Limb (tissue), 2 donors: ENCODE measurements at regions not wholly inside any gene's neighbourhood (a gene's known extent, or its start where the extent isn't known, plus 50 kb on each side); places are given as distances from the start of the nearest gene placed in this dataset.
"Not testable (repeated sequence)": the region's sequence is repeated elsewhere in the genome, so short reads cannot be mapped to it uniquely, and the experiment has no call there.

ENCODE experiments used
- DNase-seq, 2 donors: peaks; one replicate each; pipeline ENCODE4 v3.0.0-alpha.2; 2016; ENCODE audit errors: extremely low spot score in 2 of 2

DNA sequence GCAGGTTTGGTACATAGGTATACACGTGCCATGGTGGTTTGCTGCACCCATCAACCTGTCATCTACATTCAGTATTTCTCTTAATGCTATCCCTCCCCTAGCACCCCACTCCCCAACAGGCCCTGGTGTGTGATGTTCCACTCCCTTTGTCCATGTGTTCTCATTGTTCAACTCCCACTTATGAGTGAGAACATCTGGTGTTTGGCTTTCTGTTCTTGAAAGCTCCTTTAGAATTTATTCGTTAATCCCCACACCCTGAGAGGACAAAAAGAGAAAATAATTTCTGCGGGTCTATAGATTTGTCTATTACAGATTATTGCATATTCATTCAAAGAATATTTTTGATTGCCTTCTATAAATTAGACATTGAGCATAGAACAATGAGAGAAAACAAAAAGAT lies 455.5 kb downstream of the PLPP3 start:
- DNase-seq, result no peak

DNA sequence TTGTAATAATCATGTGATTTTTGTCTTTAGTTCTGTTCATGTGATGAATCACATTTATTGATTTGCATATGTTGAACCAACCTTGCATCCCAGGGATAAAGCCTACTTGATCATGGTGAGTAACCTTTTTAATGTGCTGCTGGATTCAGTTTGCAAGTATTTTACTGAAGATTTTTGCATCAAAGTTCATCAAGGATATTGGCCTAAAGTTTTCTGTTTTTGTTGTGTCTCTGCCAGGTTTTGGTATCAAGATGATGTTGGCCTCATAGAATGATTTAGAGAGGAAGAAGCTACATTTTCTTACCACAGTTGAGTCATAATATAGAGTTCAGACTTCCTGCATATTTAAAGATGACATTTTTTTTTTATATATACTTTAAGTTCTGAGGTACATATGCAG lies 455.9 kb downstream of the PLPP3 start:
- no peak for DNase-seq

- DNase-seq, result no peak
Observed at GRCh38 chr1:56120021-56120420, 459.3 kb downstream of the PLPP3 start.

DNA sequence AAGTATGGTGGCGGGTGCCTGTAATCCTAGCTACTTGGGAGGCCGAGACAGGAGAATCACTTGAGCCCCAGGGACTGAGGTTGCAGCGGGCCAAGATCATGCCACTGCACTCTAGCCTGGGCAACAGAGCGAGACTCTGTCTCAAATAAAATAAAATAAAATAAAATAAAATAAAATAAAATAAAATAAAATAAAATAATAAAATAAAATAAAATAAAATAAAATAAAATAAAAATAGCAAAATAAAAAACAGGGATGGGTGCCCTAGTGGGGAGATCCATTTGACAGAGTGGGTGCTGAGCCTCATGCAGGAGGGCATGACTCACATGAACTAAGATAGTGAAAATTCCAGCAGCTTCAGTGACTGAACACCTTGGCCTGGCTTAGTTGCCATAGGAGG lies 460.7 kb downstream of the PLPP3 start:
- DNase-seq, result not testable (repeated sequence)

GRCh38 chr1:56115701-56116100 lies 463.7 kb downstream of the PLPP3 start:
- DNase-seq, result no peak

GRCh38 chr1:56113679-56114078 lies 465.7 kb downstream of the PLPP3 start:
- DNase-seq, result no peak

- no peak for DNase-seq
Observed at GRCh38 chr1:56107275-56107638, 472.1 kb downstream of the PLPP3 start.

GRCh38 chr1:56106531-56107274 lies 472.7 kb downstream of the PLPP3 start:
- DNase-seq, result no peak

DNA sequence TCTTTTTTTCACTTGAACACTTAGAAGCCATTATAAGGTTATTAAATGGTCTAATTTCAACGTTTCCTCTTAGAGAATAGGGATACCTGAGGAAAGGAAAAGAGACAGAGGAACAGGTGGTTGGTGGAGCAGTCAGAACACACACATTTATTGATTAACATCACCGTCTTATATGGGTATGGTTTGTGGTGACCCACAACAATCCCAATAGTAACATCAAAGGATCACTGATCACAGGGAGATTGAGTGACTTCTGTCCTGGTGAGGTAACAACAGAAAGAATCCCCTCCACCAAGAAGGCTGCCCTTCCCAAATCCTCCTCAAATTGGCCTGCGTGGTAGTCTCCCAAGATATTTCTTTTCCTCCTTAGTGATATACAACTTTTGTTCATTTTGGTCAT lies 474.0 kb downstream of the PLPP3 start:
- no peak for DNase-seq

DNA sequence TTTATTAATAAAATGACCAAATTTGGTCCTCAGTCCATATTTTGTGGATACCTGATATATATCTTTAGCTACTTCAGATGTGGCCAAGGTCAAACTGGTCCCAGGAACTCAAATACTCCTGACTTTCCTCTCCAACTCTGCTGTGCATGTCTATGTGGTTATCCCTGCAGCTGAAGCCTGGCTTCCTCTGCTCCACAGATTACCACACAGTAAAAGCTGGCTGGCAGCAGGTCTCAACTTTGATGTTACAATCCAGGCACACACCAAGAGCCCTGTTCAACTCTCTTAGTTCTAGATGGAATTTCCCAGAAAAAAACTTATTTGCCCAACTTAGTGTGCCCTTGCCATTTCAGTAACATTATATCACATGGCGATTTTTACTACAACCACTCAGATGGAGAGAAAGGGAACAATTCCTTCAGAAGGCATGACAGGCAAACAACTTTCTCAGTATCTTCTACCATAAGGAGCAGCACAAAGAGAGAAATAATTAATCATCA lies 479.5 kb downstream of the PLPP3 start:
- no peak for DNase-seq

GRCh38 chr1:56098946-56099345 lies 480.4 kb downstream of the PLPP3 start:
- DNase-seq, result no peak

- DNase-seq, result no peak
Observed at GRCh38 chr1:56097713-56098112, 481.6 kb downstream of the PLPP3 start.

DNA sequence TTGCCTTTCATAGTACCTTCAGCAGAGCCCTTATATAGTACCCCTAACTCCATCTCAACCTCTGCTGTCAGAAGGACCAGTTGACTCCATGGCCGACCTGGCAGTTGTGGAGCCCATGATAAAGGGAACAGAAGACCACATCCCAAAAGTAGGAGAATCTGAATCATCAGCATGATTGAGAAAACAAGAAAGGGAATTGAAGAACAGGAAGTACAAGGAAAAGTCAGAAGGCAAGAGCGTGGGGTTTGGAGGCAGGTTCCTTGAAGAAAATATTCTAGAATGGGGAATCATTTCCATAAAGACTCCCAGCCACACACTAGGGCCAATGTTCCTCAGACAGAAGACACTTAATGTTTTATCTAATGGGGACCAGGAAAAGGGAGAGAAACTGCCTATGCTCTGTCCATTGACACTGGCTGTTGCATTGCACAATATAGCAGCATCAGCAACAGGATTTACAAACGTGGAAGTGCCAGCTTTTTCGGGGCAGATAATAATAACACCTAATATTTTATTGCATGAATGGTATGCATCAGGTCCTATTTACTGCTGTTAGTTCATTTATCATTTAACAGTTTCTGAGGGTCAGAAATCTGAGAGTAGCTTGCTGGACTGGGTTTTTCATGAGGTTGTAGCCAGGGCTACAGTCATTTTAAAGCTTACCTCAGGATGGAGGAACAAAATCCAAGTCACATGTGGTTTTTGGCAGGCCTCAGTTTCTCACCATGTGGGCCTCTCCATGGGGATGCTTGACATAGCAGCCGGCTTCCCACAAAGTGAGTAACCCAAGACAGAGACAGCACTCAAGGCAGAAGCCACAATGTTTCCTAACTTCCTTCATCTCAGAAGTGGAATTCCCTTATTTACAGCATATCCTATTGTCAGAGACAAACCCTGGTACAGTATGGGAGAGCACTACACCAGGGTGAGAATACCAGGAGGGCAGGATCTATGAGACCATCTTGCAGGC lies 483.4 kb downstream of the PLPP3 start:
- no peak for DNase-seq

GRCh38 chr1:56094168-56094567 lies 485.2 kb downstream of the PLPP3 start:
- no peak for DNase-seq

GRCh38 chr1:56092684-56093570 lies 486.4 kb downstream of the PLPP3 start:
- no peak for DNase-seq

GRCh38 chr1:56089826-56090225 lies 489.5 kb downstream of the PLPP3 start:
- not testable (repeated sequence) for DNase-seq

- no peak for DNase-seq
Observed at GRCh38 chr1:56084246-56084645, 495.1 kb downstream of the PLPP3 start.

DNA sequence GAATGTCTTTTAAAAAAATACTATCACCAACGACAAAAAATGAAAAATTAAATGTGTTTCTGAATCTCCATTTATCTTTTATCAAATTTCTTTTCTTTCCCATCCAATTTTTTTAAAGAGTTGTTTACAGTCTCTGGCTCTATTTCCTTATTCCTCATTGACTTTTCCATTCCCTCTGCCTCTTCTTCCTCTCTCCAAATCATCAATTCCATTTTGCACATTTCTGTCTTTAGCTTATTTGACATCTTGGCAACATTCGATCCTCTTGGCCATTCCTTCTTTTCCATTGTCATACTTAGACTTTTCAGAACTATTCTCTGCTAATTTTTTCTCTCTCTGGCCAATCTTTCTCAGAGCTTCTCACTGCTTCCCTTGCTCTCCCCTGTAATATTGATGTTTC lies 497.6 kb downstream of the PLPP3 start:
- no peak for DNase-seq

GRCh38 chr1:56081173-56081572 lies 498.2 kb downstream of the PLPP3 start:
- DNase-seq, result no peak

DNA sequence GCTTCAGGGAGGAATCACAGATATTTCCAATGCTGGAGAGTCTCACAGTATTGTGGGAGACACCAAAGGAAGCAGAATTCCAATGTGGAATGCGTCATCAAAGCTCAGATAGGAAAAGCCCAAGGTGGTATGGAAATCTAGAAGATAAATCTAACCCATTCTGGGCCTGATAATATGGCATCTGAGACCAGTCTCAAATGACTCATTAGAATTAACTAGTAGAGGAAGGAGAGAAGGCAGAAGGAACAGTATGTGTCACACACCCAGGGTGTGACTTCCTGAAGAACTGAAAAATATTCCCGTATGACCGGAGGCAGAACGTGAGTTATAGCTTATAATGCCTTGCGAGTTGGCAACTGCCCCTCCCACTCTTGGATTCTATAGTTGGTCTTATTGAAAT lies 499.2 kb downstream of the PLPP3 start:
- no peak for DNase-seq

DNA sequence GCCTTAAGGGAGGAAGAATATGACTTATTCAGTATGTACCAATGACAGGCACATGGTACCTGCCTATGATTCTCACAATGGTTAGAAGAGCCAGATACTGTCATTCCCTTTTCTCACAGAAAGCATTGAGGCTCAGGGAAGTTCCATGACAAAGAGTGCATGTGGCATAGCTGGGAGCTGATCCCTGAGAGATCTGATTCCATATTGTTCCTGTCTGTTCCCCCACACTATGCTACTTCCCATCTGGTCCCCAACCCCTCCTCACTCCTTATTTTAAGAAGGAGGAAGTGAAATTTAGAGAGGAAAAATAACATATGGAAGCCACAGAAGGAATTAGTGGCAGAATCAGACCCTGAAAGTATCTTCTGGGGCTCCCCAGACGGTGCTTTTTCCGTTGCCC lies 500.0 kb downstream of the PLPP3 start:
- DNase-seq, result no peak

DNA sequence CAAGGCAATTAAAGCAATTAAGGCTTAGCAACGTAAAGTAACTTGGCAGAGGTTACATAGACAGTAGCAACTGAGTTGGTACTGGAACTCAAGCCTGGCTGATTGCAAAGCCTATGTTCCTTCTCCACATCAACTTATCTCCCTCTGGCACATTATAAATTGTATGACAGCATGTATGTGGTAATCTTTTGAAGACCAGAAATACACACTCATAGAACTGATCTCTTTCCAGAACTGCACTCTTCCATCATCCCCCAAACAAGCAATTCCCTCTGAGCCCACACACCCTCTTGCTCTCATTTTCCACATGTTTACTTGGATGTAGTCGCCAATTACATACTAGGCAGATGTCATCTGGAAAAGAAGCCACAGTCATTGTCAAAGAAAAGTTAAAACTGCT lies 502.2 kb downstream of the PLPP3 start:
- DNase-seq, result no peak
